ENCODE measurements at regions not wholly inside any gene's neighbourhood (a gene's known extent, or its start where the extent isn't known, plus 50 kb on each side); places are given as distances from the start of the nearest gene placed in this dataset.

DNA sequence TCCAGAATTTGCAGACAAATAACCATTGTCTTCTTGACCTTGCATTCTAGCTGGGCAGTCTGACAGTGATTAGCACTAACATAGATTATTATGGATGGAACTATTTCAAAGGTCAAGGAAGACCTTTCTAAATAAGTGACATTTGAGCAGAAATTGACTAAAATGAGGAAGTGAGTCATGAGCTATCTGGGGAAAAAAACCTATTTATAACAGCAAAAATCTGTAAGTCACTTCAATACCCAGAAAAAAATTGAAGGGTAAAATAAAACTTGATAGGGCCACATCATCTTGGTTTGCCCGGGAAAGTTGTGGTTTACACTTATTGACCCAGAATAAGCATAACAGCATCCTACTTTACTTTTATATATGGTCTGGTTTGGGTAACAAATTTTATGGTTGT lies 414.6 kb upstream of the HS3ST1 start:
- Histone ChIP-seq H3K9me3 (ENCODE audit: control insufficient read depth in 4 of 4, low read length in 3 of 4) (no peaks in the 10 kb centered on the region), H3K9ac (ENCODE audit: low read depth in 1 of 2, low read length in 2 of 2) (no peak overlapping the region), H3K27me3 (ENCODE audit: control insufficient read depth in 4 of 4, insufficient read depth in 4 of 4, low read length in 3 of 4) (no peaks in the 10 kb centered on the region), H3K4me1 (ENCODE audit: control insufficient read depth in 4 of 4, insufficient read depth in 4 of 4, low read length in 3 of 4) (no peaks in the 10 kb centered on the region), H3K4me3 (ENCODE audit: low read depth in 1 of 3, low read length in 3 of 3) (no peak overlapping the region), H3K36me3 (ENCODE audit: control insufficient read depth in 4 of 4, insufficient read depth in 3 of 4, low read depth in 1 of 4, low read length in 3 of 4) (no peaks in the 10 kb centered on the region), H3K27ac (ENCODE audit: low read depth in 1 of 2, low read length in 2 of 2) (no peak overlapping the region)
- no peak for TF ChIP-seq JUND (IDR thresholded peaks at IDR 0.05)
- no peak for TF ChIP-seq ZBTB33 (IDR thresholded peaks at IDR 0.05)
- 68% methylated on average over 1 of the region's 1 CpG for WGBS
- no peak for DNase-seq (ENCODE audit: low spot score)

DNA sequence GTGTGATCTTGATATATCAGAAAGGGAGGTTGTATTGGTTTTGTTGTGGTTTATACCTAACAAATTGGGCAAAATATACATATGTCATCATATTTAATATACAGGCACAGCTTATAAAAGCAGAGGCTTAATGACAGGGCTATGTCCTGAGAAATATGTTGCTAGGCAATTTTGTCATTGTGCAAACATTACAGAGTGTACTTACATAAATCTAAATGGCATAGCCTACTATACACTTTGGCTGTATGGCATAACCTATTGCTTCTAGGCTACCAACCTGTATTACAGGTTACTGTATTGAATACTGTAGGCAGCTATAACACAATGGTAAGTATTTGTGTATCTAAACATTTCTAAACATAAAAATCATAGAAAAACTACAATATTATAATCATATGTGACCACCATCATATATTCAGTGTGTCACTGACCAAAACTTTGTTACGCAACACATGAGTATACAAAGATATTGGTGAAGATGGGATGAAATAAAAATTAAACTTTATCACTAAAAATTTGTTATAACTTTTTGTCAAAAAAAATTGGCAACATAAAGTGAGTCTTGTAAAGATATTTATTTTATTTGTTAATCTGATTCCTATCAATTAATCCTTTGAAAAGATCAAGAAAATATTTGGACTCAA lies 414.0 kb upstream of the HS3ST1 start:
- no peaks in the 10 kb centered on the region for H3K9me3 ChIP-seq (ENCODE audit: control insufficient read depth in 4 of 4, low read length in 3 of 4)
- no peak overlapping the region for H3K27ac ChIP-seq (ENCODE audit: low read depth in 1 of 2, low read length in 2 of 2)
- no peaks in the 10 kb centered on the region for H3K27me3 ChIP-seq (ENCODE audit: control insufficient read depth in 4 of 4, insufficient read depth in 4 of 4, low read length in 3 of 4)
- no peak for TF ChIP-seq FOXA1 (IDR thresholded peaks at IDR 0.05)
- no peak for TF ChIP-seq YY1 (IDR thresholded peaks at IDR 0.05)
- no peak for TF ChIP-seq RAD21 (IDR thresholded peaks at IDR 0.05)
- H3K4me1 ChIP-seq (ENCODE audit: control insufficient read depth in 4 of 4, insufficient read depth in 4 of 4, low read length in 3 of 4): no peaks in the 10 kb centered on the region
- H3K9ac ChIP-seq (ENCODE audit: low read depth in 1 of 2, low read length in 2 of 2): no peak overlapping the region
- H3K36me3 ChIP-seq (ENCODE audit: control insufficient read depth in 4 of 4, insufficient read depth in 3 of 4, low read depth in 1 of 4, low read length in 3 of 4): no peaks in the 10 kb centered on the region
- WGBS: 92% methylated on average over 1 of the region's 1 CpG
- no peak overlapping the region for H3K4me3 ChIP-seq (ENCODE audit: low read depth in 1 of 3, low read length in 3 of 3)
- DNase-seq (ENCODE audit: low spot score): no peak

DNA sequence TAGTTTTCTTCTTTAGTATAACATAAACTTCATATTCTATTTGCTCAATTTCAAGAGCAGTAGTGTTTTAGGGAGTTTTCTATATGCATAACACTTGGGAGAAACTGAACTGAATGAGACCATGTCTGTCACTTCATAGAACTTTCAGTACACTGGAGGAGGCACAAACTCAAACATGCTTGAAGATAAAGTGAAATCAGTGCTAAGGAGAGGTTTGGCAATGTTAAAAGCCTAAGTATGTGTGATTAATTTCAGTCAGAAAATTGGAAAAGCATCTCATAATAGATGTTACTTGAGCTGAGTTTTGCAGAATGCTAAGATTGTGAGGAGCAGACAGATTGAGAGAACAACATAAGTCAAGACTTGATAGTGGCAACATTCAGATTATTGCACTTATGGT lies 411.2 kb upstream of the HS3ST1 start:
- Histone ChIP-seq H3K9me3 (ENCODE audit: control insufficient read depth in 4 of 4, low read length in 3 of 4) (no peaks in the 10 kb centered on the region), H3K9ac (ENCODE audit: low read depth in 1 of 2, low read length in 2 of 2) (no peak overlapping the region)
- TF ChIP-seq RAD21 (IDR thresholded peaks at IDR 0.05) (no peak), HNF4A (conservative IDR thresholded peaks at IDR 0.05) (no peak), FOXA2 (IDR thresholded peaks at IDR 0.05) (no peak), EGR1 (IDR thresholded peaks at IDR 0.05; ENCODE audit: low read depth in 2 of 2) (no peak), RXRA (IDR thresholded peaks at IDR 0.05) (no peak), FOXA1 (IDR thresholded peaks at IDR 0.05) (no peak)
- TF ChIP-seq, protein P1, sequence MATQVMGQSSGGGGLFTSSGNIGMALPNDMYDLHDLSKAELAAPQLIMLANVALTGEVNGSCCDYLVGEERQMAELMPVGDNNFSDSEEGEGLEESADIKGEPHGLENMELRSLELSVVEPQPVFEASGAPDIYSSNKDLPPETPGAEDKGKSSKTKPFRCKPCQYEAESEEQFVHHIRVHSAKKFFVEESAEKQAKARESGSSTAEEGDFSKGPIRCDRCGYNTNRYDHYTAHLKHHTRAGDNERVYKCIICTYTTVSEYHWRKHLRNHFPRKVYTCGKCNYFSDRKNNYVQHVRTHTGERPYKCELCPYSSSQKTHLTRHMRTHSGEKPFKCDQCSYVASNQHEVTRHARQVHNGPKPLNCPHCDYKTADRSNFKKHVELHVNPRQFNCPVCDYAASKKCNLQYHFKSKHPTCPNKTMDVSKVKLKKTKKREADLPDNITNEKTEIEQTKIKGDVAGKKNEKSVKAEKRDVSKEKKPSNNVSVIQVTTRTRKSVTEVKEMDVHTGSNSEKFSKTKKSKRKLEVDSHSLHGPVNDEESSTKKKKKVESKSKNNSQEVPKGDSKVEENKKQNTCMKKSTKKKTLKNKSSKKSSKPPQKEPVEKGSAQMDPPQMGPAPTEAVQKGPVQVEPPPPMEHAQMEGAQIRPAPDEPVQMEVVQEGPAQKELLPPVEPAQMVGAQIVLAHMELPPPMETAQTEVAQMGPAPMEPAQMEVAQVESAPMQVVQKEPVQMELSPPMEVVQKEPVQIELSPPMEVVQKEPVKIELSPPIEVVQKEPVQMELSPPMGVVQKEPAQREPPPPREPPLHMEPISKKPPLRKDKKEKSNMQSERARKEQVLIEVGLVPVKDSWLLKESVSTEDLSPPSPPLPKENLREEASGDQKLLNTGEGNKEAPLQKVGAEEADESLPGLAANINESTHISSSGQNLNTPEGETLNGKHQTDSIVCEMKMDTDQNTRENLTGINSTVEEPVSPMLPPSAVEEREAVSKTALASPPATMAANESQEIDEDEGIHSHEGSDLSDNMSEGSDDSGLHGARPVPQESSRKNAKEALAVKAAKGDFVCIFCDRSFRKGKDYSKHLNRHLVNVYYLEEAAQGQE (IDR thresholded peaks at IDR 0.05): no peak
- TF ChIP-seq, protein P2, sequence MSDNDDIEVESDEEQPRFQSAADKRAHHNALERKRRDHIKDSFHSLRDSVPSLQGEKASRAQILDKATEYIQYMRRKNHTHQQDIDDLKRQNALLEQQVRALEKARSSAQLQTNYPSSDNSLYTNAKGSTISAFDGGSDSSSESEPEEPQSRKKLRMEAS (IDR thresholded peaks at IDR 0.05): no peak
- TF ChIP-seq, protein P3, sequence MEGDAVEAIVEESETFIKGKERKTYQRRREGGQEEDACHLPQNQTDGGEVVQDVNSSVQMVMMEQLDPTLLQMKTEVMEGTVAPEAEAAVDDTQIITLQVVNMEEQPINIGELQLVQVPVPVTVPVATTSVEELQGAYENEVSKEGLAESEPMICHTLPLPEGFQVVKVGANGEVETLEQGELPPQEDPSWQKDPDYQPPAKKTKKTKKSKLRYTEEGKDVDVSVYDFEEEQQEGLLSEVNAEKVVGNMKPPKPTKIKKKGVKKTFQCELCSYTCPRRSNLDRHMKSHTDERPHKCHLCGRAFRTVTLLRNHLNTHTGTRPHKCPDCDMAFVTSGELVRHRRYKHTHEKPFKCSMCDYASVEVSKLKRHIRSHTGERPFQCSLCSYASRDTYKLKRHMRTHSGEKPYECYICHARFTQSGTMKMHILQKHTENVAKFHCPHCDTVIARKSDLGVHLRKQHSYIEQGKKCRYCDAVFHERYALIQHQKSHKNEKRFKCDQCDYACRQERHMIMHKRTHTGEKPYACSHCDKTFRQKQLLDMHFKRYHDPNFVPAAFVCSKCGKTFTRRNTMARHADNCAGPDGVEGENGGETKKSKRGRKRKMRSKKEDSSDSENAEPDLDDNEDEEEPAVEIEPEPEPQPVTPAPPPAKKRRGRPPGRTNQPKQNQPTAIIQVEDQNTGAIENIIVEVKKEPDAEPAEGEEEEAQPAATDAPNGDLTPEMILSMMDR (IDR thresholded peaks at IDR 0.05; ENCODE audit: low read depth, low read length, missing input control): no peak

More for the DNA sequence above, 411.2 kb upstream of the HS3ST1 start:
- Histone ChIP-seq H3K4me3 (ENCODE audit: low read depth in 1 of 3, low read length in 3 of 3) (no peak overlapping the region), H3K36me3 (ENCODE audit: control insufficient read depth in 4 of 4, insufficient read depth in 3 of 4, low read depth in 1 of 4, low read length in 3 of 4) (no peaks in the 10 kb centered on the region), H3K27me3 (ENCODE audit: control insufficient read depth in 4 of 4, insufficient read depth in 4 of 4, low read length in 3 of 4) (no peaks in the 10 kb centered on the region), H3K4me1 (ENCODE audit: control insufficient read depth in 4 of 4, insufficient read depth in 4 of 4, low read length in 3 of 4) (no peaks in the 10 kb centered on the region), H3K27ac (ENCODE audit: low read depth in 1 of 2, low read length in 2 of 2) (no peak overlapping the region)
- DNase-seq (ENCODE audit: low spot score): no peak
